ENCODE measurements at regions not wholly inside any gene's neighbourhood (a gene's known extent, or its start where the extent isn't known, plus 50 kb on each side); places are given as distances from the start of the nearest gene placed in this dataset.

DNA sequence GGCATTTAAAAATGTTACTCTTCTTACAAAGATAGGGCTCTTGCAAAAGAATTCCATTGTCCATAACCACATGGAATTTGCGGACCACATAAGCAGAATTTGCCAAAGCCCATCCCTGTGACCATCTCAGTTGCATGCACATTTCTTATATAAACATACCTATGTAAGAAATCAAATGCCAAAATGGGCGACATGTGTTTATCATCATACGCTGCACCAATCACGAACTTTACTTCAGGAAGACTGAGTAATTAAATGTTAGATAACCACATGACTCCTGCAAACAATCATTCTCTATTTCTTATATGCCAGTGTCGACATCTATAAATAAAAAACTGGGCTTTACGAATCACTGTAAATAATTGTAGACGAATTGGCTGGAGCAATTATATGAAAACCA is 186.1 kb upstream of the RBMS1 start:
- DNase-seq (ENCODE audit: low read depth): no peak

DNA sequence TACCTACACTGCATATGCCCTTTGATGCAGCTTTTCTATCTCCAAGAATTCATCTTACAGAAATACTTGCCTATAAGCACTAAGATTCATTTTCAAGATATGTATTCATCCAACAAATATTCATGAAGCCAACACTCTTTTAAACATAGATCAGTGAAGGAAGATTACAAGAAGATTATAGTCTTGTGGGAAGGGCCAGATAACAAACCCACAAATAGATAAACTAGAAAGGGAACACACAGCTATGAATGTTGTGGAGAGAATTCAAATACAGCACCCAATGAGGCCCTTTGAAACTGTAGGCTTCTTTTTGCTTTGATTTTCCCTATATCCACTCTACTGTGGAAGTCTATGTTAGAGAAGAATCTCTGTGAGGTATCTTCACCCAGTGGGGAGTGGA is 186.7 kb upstream of the RBMS1 start:
- DNase-seq (ENCODE audit: low read depth): no peak

DNA sequence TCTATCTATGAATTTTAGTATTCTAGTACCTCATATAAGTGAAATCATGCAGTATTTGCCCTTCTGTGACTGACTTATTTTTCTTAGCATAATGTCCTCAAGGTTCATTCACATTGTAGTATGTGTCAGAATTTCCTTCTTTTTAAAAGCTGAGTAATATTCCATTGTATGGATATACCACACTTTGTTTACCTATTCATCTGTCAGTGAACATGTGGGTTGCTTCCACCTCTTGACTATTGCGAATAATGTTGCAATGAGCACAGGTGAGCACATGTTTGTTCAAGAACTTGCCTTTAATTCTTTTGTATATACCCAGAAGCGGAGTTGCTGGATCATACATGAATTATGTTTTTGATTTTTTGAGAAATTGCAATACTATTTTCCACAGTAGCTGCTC is 187.4 kb upstream of the RBMS1 start:
- no peak for DNase-seq (ENCODE audit: low read depth)

DNA sequence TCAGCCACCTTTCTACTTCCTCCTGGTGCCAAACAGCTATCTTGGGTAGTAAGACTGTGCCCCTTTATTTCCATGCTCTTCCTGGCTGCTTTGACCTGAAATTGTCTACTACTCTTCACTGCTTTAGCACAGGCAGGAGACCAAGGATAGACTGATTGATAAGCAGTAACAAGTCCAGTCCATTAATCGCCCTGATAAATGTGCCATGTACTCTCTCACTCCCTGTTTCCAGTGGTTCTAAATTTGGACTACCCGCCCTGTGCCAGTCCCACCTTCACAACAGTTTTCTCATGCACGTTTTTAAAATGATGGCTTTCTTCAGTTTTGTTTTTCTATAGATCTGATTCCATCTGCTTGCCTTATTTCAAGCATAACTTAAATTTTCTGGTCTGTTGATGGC is 189.6 kb upstream of the RBMS1 start:
- no peak for DNase-seq (ENCODE audit: low read depth)

DNA sequence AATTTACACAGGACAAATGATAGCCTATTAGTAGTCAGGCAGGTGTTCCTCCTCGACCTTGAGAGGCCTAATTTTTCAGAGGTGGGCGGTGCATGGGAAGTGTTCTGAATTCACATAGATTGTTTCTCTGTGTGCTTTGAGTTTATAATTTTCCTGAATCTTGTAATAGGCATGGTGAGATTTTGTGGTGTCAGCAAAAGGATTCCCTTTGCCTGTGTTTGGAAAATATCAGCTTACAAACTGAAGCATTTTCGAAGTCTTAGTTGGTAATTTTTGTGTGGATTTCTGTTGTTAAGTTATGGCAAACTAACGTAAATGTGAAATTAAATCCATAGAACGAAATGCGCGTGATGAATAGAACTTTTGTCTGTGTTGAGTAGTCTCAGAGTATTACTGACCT is 194.0 kb upstream of the RBMS1 start:
- DNase-seq (ENCODE audit: low read depth): no peak

DNA sequence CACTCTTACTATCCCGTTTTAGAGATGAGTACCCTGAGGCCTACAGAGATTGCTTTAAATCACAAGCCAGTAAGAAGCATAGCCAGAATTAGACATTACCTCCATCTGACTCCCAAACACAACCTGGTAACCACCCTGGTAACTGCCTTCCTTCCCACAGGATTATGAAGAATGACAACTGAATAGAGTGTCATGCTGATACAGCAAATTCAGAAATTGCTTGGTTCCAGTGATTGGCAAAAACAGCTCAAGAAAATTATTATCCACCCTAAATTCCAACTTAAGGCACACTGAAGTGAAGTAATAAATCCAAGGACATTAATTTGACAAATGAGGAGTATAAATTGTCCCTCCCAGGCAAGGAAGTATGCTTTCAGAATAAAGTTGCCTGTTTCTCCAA is 195.8 kb upstream of the RBMS1 start:
- no peak for DNase-seq (ENCODE audit: low read depth)

DNA sequence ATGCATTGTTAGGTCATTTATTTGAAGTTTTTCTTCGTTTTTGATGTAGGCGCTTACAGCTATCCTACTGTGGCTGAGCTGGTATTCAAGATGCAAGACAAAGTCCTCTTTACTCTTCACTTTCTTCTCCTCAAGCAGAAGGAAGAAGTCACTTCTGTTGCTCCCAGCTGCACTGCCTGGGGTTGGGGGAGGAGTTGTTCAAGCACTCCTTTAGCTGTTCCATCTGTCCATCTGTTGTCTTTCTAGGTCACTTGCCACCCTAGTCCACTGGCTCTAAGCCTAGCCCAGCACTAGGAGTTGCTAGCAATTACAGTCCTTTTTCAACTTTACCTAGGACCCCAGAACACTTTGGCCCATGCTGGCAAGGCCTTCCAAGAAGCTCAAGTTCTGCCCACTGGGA is 200.6 kb upstream of the RBMS1 start:
- DNase-seq (ENCODE audit: low read depth): no peak

DNA sequence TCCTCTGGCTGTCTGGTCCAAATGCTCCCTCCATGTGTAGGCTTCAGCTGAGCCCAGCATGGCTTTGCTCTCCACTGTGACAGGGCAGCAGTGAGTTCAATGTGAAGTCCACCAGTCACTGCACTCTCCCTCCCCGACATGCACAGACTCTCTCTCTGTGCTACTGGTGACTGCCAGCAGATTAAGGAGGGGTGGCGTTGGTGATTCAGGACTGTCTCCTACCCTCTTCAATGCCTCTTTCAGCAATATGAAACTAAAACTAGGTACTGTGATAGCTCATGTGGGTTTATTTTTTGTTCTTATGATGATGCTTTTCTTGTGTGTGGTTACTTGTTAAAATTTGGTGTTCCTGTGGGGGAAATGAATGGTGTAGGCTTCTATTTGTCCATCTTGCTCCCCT is 201.0 kb upstream of the RBMS1 start:
- DNase-seq (ENCODE audit: low read depth): no peak

DNA sequence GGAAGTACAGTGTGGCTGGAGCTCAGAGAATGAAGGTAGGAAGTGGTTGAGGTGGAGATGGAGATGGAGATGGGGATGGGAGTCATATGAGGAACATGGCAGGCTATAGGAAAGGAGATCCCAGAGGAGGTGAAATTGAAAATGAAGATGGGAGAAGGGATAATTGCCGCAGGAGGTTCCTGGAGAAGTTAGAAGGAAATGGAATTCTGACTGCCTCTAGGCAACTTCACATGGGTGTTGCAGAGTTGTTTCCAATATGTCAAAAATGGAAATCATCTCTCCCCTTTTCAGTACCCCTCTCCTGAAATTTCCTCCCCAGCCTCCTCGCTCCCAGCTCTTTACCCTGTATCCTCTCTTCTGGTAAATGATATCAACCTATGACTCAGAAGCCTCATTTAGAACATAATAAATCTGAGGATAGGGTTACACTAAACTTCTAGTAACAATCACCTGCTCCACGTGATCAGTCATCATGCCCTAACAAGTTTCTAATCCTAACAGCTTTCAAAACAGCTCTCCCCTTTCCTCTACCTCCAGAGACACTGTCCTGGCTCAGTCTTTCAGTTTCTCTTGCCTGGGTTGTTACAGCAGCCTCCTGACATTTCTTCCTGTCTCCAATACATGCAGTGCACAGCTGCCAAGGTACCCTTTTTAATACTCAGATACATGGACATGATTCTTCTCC is 201.9 kb upstream of the RBMS1 start:
- no peak for DNase-seq (ENCODE audit: low read depth)

DNA sequence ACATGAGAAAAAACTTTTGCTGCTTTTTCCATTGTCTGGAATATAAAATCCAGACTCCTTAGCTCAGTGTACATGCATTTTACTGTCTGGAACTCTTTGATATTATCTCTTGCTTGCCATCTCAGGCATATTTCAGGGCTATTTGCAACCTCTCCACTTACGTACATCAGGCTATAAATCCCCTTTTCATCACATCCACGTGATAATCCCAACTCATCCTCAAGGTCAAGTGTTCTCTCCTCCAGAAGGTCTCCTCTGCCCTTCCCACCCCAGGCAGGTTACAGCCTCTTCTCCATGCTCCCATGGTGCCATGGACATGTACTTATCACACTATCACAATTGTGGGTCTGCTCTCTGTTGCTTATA is 202.5 kb upstream of the RBMS1 start:
- DNase-seq (ENCODE audit: low read depth): no peak

DNA sequence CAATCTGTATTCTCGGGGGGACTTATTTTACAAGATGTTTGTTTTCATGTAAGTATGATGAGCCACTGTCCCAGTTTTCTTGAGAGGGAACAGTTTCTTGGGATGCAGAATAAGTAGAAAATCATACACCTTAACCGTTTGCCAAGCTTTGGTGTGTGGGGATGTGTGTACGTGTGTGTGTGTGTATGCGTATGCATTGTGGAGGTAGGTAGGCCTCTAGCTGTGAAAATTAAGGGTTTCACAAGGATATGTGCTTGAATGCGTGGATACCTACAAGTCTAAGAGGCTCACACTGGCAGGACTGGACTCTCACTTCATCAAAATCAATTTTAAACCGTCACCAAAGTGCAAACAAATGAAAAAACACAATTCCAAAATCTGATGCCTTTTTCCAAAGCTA is 204.2 kb upstream of the RBMS1 start:
- no peak for DNase-seq (ENCODE audit: low read depth)

DNA sequence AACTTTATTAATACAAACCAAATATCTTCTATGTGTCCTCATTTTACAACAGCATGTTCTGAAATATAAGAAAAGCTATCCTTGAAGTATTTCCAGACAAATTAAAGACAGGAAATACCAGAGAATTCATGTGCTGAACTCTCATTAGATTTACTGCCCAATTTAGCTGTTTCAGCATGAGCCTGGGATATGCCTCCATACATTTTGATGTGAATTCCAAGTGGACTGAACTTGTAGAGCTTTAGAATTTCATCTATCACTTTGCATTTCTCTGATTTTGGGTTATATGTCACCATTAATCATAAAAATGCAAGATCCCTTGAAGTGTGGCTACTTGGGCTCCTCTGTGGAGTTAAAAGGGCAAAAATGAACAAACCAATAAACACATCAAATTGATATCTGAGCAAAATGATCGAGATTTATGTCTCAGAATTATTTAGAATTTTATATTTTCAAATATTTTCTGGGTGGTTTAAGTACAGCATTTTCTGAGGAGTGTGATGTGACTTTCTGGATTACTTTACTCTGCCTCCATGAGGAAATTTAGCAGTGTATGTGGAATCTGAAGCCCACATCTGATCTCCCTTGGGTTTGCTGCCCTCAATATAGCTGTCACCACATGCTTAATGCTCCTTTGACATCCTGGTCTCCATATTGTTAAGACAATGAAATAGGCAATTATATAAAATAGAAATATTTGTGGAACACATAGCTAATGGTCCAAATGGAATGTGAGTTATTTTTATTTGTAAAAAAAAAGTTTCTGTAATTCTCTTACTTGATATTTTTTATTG is 206.6 kb upstream of the RBMS1 start:
- DNase-seq (ENCODE audit: low read depth): no peak

DNA sequence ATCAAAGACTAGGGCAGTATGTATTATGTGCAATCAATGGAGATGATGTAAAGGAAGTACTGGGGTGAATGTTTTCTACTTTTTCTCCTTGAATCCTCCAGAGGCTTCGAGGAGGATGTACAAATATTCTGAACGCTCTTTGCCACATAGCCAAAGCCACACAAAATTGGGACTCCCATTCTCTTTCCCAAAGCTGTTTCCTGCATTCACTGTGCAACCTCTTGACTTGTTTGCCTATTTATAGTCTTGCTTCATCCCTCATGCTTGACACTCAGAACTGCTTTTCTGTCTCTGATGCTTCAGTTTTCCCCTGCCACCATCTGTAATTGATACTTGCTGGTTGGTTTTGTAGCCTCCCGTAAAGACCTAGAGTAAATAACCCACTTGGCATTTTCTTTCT is 208.2 kb upstream of the RBMS1 start:
- no peak for DNase-seq (ENCODE audit: low read depth)

DNA sequence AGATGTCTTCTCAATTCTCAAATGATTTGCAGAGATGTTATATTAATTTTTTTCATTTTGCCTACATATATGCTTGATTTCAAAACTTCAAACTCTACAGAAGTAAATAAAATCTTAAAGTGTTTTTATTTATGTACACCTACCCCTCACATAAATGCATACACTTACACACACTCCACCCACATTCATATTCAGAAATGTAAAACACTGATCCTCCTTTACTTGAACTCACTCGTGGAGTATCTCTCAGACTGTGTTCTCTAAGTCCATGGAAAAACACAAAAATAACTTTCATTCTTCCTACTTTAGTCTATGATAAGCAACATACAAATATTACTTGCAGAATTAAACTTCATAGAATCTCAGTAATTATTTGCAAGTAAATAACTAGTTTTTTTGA is 209.1 kb upstream of the RBMS1 start:
- DNase-seq (ENCODE audit: low read depth): no peak

DNA sequence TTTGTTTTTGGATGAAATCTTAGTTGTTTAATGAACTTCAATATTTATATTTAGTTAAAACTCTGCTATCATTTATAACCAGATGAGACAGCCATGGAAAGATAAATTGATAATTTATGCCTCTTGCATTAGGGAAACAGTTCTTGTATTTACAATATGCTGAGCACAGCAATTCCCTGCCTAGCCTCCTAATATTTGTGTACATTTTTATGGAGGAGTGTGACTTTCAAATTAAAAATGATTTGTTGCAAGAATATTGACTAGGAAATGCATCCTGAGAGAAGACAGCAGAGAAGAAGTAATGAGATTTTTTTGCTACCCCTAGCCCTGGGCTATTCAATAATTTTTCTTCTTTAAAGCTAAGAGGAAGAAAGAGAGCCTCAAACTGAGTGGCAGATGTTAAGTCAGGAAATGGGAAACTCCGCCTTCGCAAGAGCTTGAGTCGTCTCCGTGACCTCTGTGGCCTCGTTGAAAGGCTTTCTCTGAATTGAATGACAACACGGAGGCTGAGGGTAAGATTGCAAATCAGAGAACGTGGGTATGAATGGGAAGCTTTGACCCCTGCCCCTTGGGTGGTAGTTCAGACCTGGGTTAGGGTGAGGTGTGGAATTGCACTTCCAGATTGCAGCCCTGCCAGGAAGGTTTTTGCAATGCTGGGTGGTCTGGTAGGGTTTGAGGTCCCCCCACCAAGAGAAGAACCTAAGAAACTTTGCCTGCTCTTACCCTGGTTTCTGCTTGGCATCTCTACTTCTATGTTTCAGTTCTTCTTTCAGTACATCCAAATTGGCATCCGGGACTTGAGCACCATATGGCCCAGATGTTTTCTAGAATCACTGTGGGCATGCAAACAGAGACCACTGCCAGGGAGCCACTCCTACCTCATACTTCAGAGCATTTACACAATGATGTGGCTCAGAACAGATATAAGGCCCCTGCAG is 210.3 kb upstream of the RBMS1 start:
- no peak for DNase-seq (ENCODE audit: low read depth)

DNA sequence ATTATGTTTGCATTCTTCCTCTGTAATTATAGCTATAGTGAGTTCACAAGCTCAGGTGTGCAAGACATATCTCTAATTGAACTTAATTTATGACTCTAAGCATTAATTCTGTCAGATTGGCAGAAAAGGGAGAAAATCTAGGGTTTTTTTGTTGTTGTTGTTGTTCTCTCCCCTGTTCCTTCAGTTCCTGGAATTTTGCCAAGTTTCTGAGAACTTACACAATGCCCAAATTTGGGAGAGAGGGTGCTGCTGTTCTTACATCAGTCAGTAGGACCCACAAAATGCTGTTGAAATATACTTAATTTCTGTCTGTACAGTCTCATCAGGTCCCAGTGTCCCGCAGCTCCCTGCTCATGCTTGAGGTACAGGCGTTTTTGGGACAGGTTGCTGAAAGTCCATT is 221.8 kb upstream of the RBMS1 start:
- no peak for DNase-seq (ENCODE audit: low read depth)

DNA sequence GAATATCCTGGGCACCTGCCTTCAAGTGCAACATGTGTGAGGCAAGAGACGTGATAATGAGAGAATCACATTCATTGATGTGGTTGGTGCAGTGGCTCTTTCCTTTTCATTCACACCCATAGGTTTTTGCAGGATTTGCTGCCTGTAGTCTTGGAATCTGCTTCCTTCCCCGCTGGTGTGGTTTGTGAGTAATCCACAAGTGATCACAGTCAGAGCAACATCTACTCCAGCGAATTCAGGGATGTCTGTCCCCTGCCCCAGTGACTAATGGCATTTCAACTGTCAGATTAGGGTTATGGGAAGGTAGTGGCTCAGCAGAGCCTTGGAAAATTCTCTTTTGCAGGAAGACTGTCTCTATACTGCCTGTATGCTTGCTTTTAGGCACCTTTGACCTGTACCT is 225.5 kb upstream of the RBMS1 start:
- no peak for DNase-seq (ENCODE audit: low read depth)

DNA sequence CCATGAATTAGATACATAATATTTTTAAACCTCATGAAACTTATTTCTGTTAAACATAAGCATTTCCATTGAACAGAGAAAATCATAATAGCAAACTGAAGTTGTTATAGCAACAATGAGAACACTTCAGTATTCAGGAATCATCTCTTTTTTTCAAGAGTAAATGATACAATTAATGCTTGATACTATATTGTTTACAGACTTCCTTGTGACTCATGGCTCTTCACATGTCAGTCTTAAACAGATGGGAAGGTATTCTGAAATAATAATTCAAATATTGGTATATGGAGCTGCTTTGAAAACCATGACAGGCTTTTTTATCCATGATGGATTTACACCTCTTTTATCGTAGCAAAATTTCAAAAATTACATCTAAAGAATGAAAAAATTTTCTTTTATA is 226.5 kb upstream of the RBMS1 start:
- DNase-seq (ENCODE audit: low read depth): no peak

DNA sequence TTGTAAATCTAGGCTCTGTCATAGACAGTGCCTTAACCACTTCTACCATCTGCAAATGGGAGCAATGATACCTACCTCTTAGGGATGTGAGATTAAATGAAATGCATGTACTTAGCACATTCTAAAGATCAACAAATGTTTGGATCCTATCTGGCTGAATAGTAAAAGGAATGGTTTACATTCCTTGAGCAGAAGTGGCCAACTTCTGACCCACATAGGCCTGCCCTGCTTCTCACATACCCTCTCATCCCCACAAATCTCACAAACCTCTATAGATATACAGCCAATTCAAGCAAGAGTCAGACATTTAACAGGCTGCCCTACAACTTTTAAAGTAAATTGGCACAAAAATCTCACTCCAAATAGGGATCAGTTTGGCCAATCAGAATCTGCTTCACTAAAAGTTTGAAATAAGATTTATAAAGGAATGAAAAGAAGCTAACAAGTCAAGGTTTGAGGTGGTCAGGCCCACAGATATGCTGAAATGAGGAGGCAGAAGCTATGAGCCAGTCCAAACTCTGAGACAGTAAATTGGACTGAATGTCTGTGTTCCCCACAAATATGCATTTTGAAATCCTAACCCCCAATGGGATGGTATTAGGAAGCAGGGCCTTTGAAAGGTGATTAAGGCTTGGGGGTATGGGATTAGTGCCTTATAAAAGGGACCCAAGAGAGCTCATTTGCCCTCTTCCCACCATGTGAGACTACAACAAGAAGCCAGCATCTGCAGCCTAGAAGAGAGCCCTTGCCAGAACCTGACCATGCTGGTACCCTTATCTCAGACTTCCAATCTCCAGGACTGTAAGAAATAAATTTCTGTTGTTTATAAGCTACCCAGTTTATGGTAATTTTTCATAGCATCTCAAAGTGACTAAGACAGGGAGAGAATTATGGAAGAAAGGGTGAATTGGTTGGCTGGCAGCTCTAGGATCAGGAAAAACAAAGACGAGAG is 227.8 kb upstream of the RBMS1 start:
- no peak for DNase-seq (ENCODE audit: low read depth)

DNA sequence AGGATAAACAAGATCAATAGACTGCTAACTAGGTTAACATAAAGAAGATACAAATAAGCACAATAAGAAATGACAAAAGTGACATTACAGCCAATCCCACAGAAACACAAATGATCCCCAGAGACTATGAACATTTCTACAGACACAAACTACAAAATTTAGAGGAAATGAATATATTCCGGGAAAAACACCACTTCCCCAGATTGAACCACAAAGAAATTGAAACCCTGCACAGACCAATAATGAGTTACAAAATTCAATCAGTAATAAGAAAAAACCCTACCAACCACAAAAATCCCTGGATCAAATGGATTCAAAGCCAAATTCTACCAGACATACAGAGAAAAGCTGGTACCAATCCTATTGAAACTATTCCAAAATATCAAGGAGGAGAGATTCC is 232.4 kb upstream of the RBMS1 start:
- no peak for DNase-seq (ENCODE audit: low read depth)

DNA sequence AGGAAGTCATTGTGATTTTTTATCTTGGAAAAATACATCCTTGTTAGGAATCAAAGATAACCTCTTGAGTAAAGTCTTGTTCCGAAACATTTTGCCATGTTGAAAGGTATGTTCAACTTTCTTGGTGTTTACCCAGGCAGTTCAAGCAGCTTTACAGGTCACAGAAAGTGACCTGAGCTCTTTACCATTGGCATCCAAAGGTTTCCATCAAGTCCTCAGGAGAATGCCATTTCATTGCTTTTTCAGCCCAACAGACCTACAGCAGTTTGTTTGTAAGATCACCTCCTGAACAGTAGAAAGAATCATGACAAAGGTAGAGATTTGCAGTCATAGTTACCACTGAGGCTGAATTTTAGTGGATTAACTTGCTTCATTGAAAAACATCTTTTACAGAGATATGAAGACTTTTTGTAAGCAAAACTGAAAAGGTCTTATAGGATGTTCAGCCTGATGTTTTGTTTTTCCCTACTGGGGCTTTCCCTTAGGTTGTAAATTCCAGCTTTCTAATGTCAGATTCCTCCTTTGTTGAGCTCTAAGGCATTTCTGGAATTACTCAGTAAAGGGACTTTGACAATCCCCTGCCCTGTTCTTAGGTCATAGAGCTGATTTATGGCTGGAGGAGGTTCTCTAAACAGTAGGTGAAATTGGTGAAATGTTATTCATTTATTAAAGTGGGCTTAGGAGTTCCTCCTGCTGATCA is 236.8 kb upstream of the RBMS1 start:
- no peak for DNase-seq (ENCODE audit: low read depth)
